ENCODE measurements at regions not wholly inside any gene's neighbourhood (a gene's known extent, or its start where the extent isn't known, plus 50 kb on each side); places are given as distances from the start of the nearest gene placed in this dataset.
"Not testable (repeated sequence)": the region's sequence is repeated elsewhere in the genome, so short reads cannot be mapped to it uniquely, and the experiment has no call there.

DNA sequence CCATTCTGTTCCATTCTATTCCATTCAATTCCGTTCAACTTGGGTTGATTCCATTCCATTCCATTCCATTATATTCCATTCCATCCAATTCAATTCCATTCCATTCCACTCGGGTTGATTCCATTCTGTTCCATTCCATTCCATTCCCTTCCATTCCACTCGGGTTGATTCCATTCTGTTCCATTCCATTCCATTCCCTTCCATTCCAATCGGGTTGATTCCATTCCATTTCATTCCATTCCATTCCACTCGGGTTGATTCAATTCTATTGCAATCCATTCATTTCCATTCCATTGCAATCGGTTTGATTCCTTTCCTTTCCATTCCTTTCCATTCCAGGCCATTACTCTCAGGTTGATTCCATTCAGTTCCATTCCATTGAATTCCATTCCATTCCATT is 1138.4 kb downstream of the RPIA start:
- no peaks in the 10 kb centered on the region; the same call in none of the 2 replicates for H3K9me3 ChIP-seq (ENCODE audit: insufficient read depth, low read length)
- no peak overlapping the region for H3K9ac ChIP-seq (ENCODE audit: insufficient read length, low read depth)
- TF ChIP-seq ZNF274 (IDR thresholded peaks at IDR 0.05; ENCODE audit: low read depth, low read length) (no peak), YY1 (IDR thresholded peaks at IDR 0.05; ENCODE audit: insufficient read depth, insufficient read length) (no peak), SUZ12 (IDR thresholded peaks at IDR 0.05; ENCODE audit: extremely low read depth, insufficient read depth, insufficient read length) (no peak)
- H3K4me1 ChIP-seq (ENCODE audit: insufficient read depth, insufficient read length) = no peaks in the 10 kb centered on the region
- H3K4me3 ChIP-seq (ENCODE audit: insufficient read length, low read depth) = no peak overlapping the region
- no peak for DNase-seq (ENCODE audit: low read depth, low spot score)
- no peaks in the 10 kb centered on the region for H3K36me3 ChIP-seq (ENCODE audit: insufficient read depth, insufficient read length, low read length)
- no peaks in the 10 kb centered on the region for H3K27me3 ChIP-seq (ENCODE audit: insufficient read depth, insufficient read length)

- H3K27me3 ChIP-seq (ENCODE audit: insufficient read depth, insufficient read length); H3K9ac ChIP-seq (ENCODE audit: insufficient read length, low read depth); H3K4me3 ChIP-seq (ENCODE audit: insufficient read length, low read depth); H3K36me3 ChIP-seq (ENCODE audit: insufficient read depth, insufficient read length, low read length); H3K4me1 ChIP-seq (ENCODE audit: insufficient read depth, insufficient read length); H3K9me3 ChIP-seq (ENCODE audit: insufficient read depth, low read length); DNase-seq (ENCODE audit: low read depth, low spot score): not testable (repeated sequence)
Measured at GRCh38 chr2:89830341-89831218, 1139.1 kb downstream of the RPIA start.

DNA sequence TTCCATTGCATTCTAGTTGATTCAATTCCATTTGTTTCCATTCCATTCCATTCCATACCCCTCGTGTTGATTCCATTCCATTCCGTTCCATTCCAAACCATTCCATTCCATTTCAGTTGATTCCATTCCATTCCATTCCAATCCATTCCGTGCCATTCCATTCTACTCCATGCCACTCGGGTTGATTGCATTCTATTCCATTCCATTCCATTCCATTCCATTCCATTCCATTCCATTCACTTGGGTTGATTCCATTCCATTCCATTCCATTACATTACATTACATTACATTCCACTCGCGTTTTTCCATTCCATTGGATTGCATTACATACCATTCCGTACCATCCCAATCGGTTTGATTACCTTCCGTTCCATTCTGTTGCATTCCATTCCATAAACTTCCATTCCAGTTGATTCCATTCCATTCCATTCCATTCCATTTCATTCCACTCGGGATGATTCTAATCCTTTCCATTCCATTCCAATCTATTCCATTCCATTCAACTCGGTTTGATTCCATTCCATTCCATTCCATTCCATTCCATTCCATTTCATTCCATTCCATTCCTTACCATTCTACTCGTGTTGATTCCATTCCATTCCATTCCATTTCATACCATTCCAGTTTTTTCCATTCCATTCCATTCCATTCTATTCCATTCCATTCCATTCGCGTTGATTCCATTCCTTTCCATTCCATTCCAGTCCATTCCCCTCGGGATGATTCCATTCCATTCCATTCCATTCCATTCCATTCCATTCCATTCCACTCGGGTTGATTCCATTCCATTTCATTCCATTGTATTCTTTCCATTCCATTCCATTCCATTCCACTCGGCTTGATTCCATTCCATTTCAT is 1140.4 kb downstream of the RPIA start:
- no peaks in the 10 kb centered on the region for H3K36me3 ChIP-seq (ENCODE audit: insufficient read depth, insufficient read length, low read length)
- H3K9me3 ChIP-seq (ENCODE audit: insufficient read depth, low read length) = no peaks in the 10 kb centered on the region; the same call in 1 of the 2 replicates
- H3K4me3 ChIP-seq (ENCODE audit: insufficient read length, low read depth) = no peak overlapping the region
- H3K9ac ChIP-seq (ENCODE audit: insufficient read length, low read depth) = no peak overlapping the region
- TF ChIP-seq YY1 (IDR thresholded peaks at IDR 0.05; ENCODE audit: insufficient read depth, insufficient read length) (no peak), ZNF274 (IDR thresholded peaks at IDR 0.05; ENCODE audit: low read depth, low read length) (no peak), SUZ12 (IDR thresholded peaks at IDR 0.05; ENCODE audit: extremely low read depth, insufficient read depth, insufficient read length) (no peak)
- no peaks in the 10 kb centered on the region for H3K27me3 ChIP-seq (ENCODE audit: insufficient read depth, insufficient read length)
- no peak for DNase-seq (ENCODE audit: low read depth, low spot score)
- no peaks in the 10 kb centered on the region for H3K4me1 ChIP-seq (ENCODE audit: insufficient read depth, insufficient read length)

DNA sequence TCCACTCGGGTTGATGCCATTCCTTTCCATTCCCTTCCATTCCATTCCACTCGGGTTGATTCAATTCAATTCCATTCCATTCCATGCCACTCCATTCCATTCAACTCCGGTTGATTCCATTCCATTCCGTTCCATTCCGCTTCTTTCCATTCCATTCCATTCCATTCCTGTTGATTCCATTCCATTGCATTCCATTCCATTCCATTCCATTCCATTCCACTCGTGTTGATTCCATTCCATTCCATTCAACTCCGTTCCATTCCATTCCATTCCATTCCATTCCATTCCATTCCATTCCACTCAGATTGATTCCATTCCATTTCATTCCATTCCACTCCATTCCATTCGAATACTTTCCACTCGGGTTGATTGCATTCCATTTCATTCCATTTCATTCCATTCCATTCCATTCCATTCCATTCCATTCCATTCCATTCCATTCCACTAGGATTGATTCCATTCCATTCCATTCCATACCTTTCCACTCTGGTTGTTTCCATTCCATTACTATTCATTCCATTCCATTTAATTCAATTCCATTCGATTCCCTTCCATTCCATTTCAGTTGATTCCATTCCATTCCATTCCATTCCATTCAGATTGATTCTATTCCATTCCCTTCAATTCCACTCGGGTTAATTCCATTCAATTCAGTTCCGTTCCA is 1141.8 kb downstream of the RPIA start:
- Histone ChIP-seq H3K27me3 (ENCODE audit: insufficient read depth, insufficient read length) (no peaks in the 10 kb centered on the region), H3K9me3 (ENCODE audit: insufficient read depth, low read length) (no peaks in the 10 kb centered on the region; the same call in 1 of the 2 replicates), H3K9ac (ENCODE audit: insufficient read length, low read depth) (no peak overlapping the region), H3K36me3 (ENCODE audit: insufficient read depth, insufficient read length, low read length) (no peaks in the 10 kb centered on the region), H3K4me1 (ENCODE audit: insufficient read depth, insufficient read length) (no peaks in the 10 kb centered on the region), H3K4me3 (ENCODE audit: insufficient read length, low read depth) (no peak overlapping the region)
- no peak for DNase-seq (ENCODE audit: low read depth, low spot score)
- TF ChIP-seq ZNF274 (IDR thresholded peaks at IDR 0.05; ENCODE audit: low read depth, low read length) (no peak), YY1 (IDR thresholded peaks at IDR 0.05; ENCODE audit: insufficient read depth, insufficient read length) (no peak), SUZ12 (IDR thresholded peaks at IDR 0.05; ENCODE audit: extremely low read depth, insufficient read depth, insufficient read length) (no peak)

DNA sequence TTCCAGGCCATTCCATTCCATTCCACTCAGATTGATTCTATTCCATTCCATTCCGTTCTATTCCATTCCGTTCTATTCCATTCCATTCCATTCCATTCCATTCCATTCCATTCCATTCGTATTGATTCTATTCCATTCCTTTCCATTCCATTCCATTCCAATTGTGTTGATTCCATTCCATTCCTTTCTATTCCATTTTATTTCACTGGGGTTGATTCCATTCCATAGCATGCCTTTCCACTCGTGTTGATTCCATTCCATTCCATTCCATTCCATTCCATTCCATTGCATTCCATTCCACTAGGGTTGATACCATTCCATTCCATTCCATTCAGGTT is 1142.3 kb downstream of the RPIA start:
- H3K9ac ChIP-seq (ENCODE audit: insufficient read length, low read depth) = no peak overlapping the region
- no peaks in the 10 kb centered on the region for H3K36me3 ChIP-seq (ENCODE audit: insufficient read depth, insufficient read length, low read length)
- no peaks in the 10 kb centered on the region for H3K27me3 ChIP-seq (ENCODE audit: insufficient read depth, insufficient read length)
- no peak for DNase-seq (ENCODE audit: low read depth, low spot score)
- TF ChIP-seq ZNF274 (IDR thresholded peaks at IDR 0.05; ENCODE audit: low read depth, low read length) = no peak
- TF ChIP-seq YY1 (IDR thresholded peaks at IDR 0.05; ENCODE audit: insufficient read depth, insufficient read length) = no peak
- TF ChIP-seq SUZ12 (IDR thresholded peaks at IDR 0.05; ENCODE audit: extremely low read depth, insufficient read depth, insufficient read length) = no peak
- H3K4me3 ChIP-seq (ENCODE audit: insufficient read length, low read depth) = no peak overlapping the region
- H3K9me3 ChIP-seq (ENCODE audit: insufficient read depth, low read length) = no peaks in the 10 kb centered on the region; the same call in 1 of the 2 replicates
- no peaks in the 10 kb centered on the region for H3K4me1 ChIP-seq (ENCODE audit: insufficient read depth, insufficient read length)

DNA sequence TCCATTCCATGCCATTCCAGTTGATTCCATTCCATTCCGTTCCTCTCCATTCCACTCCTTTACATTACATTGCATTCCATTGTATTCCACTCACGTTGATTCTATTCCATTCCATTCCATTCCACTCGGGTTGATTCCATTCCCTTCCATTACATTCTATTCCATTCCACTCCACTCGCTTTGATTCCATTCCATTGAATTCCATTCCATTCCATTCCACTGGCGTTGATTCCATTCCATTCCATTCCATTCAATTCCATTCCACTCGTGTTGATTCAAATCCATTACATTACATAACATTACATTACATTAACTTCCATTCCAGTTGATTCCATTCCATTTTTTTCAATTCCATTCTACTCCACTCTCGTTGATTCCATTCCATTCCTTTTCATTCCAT is 1142.8 kb downstream of the RPIA start:
- Histone ChIP-seq H3K9ac (ENCODE audit: insufficient read length, low read depth) (no peak overlapping the region), H3K4me3 (ENCODE audit: insufficient read length, low read depth) (no peak overlapping the region), H3K27me3 (ENCODE audit: insufficient read depth, insufficient read length) (no peaks in the 10 kb centered on the region), H3K4me1 (ENCODE audit: insufficient read depth, insufficient read length) (no peaks in the 10 kb centered on the region), H3K9me3 (ENCODE audit: insufficient read depth, low read length) (no peaks in the 10 kb centered on the region; the same call in 1 of the 2 replicates), H3K36me3 (ENCODE audit: insufficient read depth, insufficient read length, low read length) (no peaks in the 10 kb centered on the region)
- no peak for TF ChIP-seq SUZ12 (IDR thresholded peaks at IDR 0.05; ENCODE audit: extremely low read depth, insufficient read depth, insufficient read length)
- TF ChIP-seq YY1 (IDR thresholded peaks at IDR 0.05; ENCODE audit: insufficient read depth, insufficient read length) = no peak
- no peak for TF ChIP-seq ZNF274 (IDR thresholded peaks at IDR 0.05; ENCODE audit: low read depth, low read length)
- DNase-seq (ENCODE audit: low read depth, low spot score) = no peak

DNA sequence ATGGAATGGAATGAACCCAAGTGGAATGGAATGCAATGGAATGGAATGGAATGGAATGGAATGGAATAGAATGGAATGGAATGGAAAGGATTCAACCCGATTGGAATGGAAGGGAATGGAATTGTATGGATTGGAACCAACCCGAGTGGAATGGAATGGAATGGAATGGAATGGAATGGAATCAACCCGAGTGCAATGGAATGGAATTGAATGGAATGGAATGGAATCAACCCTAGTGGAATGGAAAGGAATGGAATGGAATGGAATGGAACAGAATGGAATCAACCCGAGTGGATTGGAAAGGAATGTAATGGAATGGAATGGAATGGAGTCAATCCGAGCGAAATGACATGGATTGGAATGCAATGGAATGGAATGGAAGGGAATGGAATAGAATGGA is 1144.9 kb downstream of the RPIA start:
- not testable (repeated sequence) for H3K36me3 ChIP-seq (ENCODE audit: insufficient read depth, insufficient read length, low read length); H3K9ac ChIP-seq (ENCODE audit: insufficient read length, low read depth); H3K4me1 ChIP-seq (ENCODE audit: insufficient read depth, insufficient read length); DNase-seq (ENCODE audit: low read depth, low spot score); H3K9me3 ChIP-seq (ENCODE audit: insufficient read depth, low read length); H3K4me3 ChIP-seq (ENCODE audit: insufficient read length, low read depth); H3K27me3 ChIP-seq (ENCODE audit: insufficient read depth, insufficient read length)

Measured in NT2/D1 (cell line).